Fibroblast of the aortic adventitia (primary cell): ENCODE measurements at regions not wholly inside any gene's neighbourhood (a gene's known extent, or its start where the extent isn't known, plus 50 kb on each side); places are given as distances from the start of the nearest gene placed in this dataset.
A peak's percentile ranks its signal among the peaks of the same experiment; 100 is the strongest.

Experiments used
- DNase-seq: peaks from one replicate; pipeline ENCODE4 v3.0.0-alpha.2; 2010; ENCODE audit warnings: low read depth
- H3K4me3 ChIP-seq: 2 replicates; pipeline ENCODE4 v1.5.1; 2011; ENCODE audit warnings: low read depth, mild to moderate bottlenecking, control low read depth, low read length, moderate library complexity
- TF ChIP-seq, protein P1 (sequence below): IDR thresholded peaks from 2 replicates; pipeline ENCODE4 v1.5.1; 2011; ENCODE audit warnings: mild to moderate bottlenecking, low read length, control low read depth, inconsistent platforms; ENCODE audit not compliant: insufficient read depth

DNA sequence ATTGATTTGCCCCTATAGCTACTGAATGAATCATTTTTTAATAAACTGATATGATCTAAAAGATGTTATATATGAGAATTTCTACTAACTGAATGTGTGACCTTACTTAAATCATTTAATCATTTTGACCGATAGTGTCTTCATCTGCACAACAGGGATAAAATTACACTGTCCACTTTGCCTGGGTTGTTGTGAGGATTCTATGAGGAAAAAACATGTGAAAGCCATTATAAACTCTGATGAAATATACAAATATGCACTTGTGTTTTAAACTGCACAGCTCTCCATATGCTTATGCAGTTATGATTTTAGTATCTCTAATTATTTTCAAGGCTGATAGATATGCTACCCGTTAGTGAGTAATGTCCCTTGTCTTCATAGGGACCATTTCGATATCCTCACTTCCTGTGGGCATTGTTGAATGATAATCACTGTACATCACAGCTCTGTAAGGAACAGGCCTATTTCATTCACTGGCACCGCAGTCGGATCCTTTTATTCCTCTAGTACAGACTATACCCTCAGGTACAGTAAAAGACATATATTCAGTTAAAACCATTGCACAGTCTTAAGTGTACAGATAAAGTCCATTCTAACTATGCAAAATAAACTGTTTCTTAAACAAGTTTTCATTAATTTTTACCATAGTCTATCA is 88.7 kb upstream of the RAP1B start:
- no peak overlapping the region for H3K4me3 ChIP-seq
- TF ChIP-seq, protein P1, sequence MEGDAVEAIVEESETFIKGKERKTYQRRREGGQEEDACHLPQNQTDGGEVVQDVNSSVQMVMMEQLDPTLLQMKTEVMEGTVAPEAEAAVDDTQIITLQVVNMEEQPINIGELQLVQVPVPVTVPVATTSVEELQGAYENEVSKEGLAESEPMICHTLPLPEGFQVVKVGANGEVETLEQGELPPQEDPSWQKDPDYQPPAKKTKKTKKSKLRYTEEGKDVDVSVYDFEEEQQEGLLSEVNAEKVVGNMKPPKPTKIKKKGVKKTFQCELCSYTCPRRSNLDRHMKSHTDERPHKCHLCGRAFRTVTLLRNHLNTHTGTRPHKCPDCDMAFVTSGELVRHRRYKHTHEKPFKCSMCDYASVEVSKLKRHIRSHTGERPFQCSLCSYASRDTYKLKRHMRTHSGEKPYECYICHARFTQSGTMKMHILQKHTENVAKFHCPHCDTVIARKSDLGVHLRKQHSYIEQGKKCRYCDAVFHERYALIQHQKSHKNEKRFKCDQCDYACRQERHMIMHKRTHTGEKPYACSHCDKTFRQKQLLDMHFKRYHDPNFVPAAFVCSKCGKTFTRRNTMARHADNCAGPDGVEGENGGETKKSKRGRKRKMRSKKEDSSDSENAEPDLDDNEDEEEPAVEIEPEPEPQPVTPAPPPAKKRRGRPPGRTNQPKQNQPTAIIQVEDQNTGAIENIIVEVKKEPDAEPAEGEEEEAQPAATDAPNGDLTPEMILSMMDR, result no peak
- DNase-seq, result peak; percentile 36

GRCh38 chr12:68529466-68529865 is 81.2 kb upstream of the RAP1B start:
- TF ChIP-seq, protein P1, result no peak
- H3K4me3 ChIP-seq, result no peak overlapping the region
- DNase-seq, result peak; percentile 55

- TF ChIP-seq, protein P1, result no peak
- DNase-seq, result no peak
- no peak overlapping the region for H3K4me3 ChIP-seq
Measured at GRCh38 chr12:68529869-68530268, 80.8 kb upstream of the RAP1B start.

- no peak overlapping the region for H3K4me3 ChIP-seq
- TF ChIP-seq, protein P1, result no peak
- no peak for DNase-seq
Measured at GRCh38 chr12:68530299-68530698, 80.4 kb upstream of the RAP1B start.

DNA sequence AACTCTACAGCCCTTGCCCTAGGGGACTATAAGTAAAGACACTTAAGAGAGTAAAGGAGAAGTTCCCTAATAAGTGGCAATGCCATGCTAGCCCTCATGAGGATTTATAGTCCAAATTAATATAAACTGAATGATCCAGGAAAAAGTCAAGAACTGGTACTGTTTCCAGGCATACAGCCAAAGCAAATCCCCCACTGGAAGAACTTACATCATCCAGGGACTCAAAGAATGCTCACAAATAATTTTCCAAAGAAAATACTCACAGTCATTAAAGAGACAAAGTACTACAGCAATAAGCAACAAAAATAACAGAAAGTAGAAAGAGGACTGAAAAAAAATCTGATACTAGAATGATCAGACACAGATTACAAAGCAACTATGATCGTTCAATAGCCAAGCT is 79.7 kb upstream of the RAP1B start:
- peak; percentile 90 for DNase-seq
- no peak overlapping the region for H3K4me3 ChIP-seq
- TF ChIP-seq, protein P1, result no peak

DNA sequence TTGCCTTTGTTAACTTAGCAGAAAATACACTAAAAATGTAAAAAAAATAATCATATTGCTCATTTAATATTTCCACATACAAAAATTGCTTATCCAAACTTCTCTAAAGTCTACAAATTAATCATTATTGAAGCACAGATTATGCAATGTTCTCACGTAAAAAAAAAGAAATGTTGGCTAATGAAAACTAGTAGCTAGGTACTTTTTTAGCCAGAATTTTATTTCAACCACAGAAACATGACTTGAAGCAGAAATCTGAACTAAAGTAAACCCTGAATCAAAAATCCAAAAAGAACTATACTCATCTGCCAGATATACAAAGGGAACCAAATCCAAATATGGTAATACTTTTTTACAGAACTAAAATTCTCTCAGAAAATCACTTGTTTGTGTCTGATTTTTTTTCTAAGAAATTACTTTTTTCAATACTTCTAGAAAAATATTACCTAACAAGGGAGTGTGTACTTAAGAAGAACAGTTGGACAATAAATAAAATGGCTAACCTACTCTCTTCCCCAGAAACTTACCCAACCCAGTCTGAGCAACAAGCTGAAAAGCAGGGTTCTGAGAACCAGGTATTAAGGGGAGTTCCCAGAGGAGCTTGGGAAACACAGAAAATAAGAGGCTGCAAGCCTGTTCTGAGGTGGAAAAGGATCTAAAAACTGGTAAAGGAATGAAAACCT is 78.4 kb upstream of the RAP1B start:
- DNase-seq, result peak; percentile 51
- no peak overlapping the region for H3K4me3 ChIP-seq
- TF ChIP-seq, protein P1, result no peak
